ENCODE measurements at regions not wholly inside any gene's neighbourhood (a gene's known extent, or its start where the extent isn't known, plus 50 kb on each side); places are given as distances from the start of the nearest gene placed in this dataset.

GRCh38 chr16:47920709-47921108 is 235.1 kb downstream of the ABCC12 start:
- TF ChIP-seq EZH2 (IDR thresholded peaks at IDR 0.05; ENCODE audit: borderline replicate concordance, low read length) = no peak
- no peak for TF ChIP-seq CTCF (IDR thresholded peaks at IDR 0.05; ENCODE audit: low read length)

Data from OCI-LY1 (cell line).